Stomach (tissue), 4 donors: ENCODE measurements at regions not wholly inside any gene's neighbourhood (a gene's known extent, or its start where the extent isn't known, plus 50 kb on each side); places are given as distances from the start of the nearest gene placed in this dataset.

ENCODE experiments used
- CTCF ChIP-seq, 7 experiments: fragments of 450-650 bp in 4 of 7; fragments of 200-600 bp in 3 of 7; sonication (generic) in 3 of 7; IDR thresholded peaks; one replicate each; pipeline ENCODE4 v1.5.1; 2016 to 2019; ENCODE audit warnings: antibody characterized with exemption in 7 of 7, control low read depth in 2 of 7, mild to moderate bottlenecking in 1 of 7
- EP300 ChIP-seq: sonication (generic); formaldehyde crosslinking; IDR thresholded peaks from one replicate; pipeline ENCODE4 v1.6.1; 2017; ENCODE audit warnings: antibody characterized with exemption
- POLR2A ChIP-seq, 4 donors: fragments of 450-650 bp; IDR thresholded peaks; one replicate each; pipeline ENCODE4 v1.6.1; 2016; ENCODE audit warnings: antibody characterized with exemption in 4 of 4, control low read depth in 2 of 4, mild to moderate bottlenecking in 1 of 4, moderate library complexity in 1 of 4
- POLR2AphosphoS5 ChIP-seq, 3 donors: sonication (generic); formaldehyde crosslinking; IDR thresholded peaks; one replicate each; pipeline ENCODE4 v1.6.1; 2016; ENCODE audit warnings: antibody characterized with exemption in 3 of 3

GRCh38 chr13:86098511-86098910 is 299.3 kb upstream of the SLITRK6 start:
- TF ChIP-seq CTCF (IDR thresholded peaks at IDR 0.05): no peak
- TF ChIP-seq POLR2AphosphoS5 (IDR thresholded peaks at IDR 0.05): no peak
- no peak for TF ChIP-seq POLR2A (IDR thresholded peaks at IDR 0.05)
- TF ChIP-seq EP300: no peak
